ENCODE measurements at regions not wholly inside any gene's neighbourhood (a gene's known extent, or its start where the extent isn't known, plus 50 kb on each side); places are given as distances from the start of the nearest gene placed in this dataset.

- Mint-ChIP-seq H3K36me3 (ENCODE audit: insufficient read depth in 1 of 3, low read depth in 3 of 3) (peaks cover 1 to 6% (median 5%) of the 10 kb centered on the region in 3 experiments; a peak in 6 of 7 replicates), H3K27ac (no peak overlapping the region; a peak in 1 of 7 replicates), H3K27me3 (ENCODE audit: low read depth) (peaks cover 3% of the 10 kb centered on the region), H3K9me3 (peaks cover 5 to 7% of the 10 kb centered on the region in 2 experiments; a peak in 3 of 5 replicates), H3K4me1 (peaks cover 21 to 30% of the 10 kb centered on the region in 2 experiments), H3K4me3 (no peak overlapping the region; a peak in 1 of 5 replicates)
- H3K56ac ChIP-seq (ENCODE audit: insufficient read length, low read depth, low read length) = no peak overlapping the region
- no peak overlapping the region for H3K4ac ChIP-seq (ENCODE audit: low read depth, low read length)
- H3K27ac ChIP-seq (ENCODE audit: insufficient read length, low read depth, low read length) = no peak overlapping the region
- H4K8ac ChIP-seq (replicated peaks; ENCODE audit: insufficient read length, low read depth, low read length) = no peak overlapping the region
- H3K4me2 ChIP-seq (ENCODE audit: insufficient read depth, insufficient read length, low read length) = no peak overlapping the region
- no peaks in the 10 kb centered on the region for H3K23me2 ChIP-seq (ENCODE audit: insufficient read length, low read depth, low read length, poor library complexity, severe bottlenecking)
- H2BK120ac ChIP-seq (ENCODE audit: low read depth, low read length, poor library complexity, severe bottlenecking) = no peak overlapping the region
- no peak overlapping the region for H2BK20ac ChIP-seq (ENCODE audit: low read depth, low read length, poor library complexity, severe bottlenecking)
- H3K79me1 ChIP-seq (ENCODE audit: insufficient read depth, low read depth, low read length, poor library complexity, severe bottlenecking) = no peaks in the 10 kb centered on the region
- H3K79me2 ChIP-seq (ENCODE audit: insufficient read depth, low read length) = no peaks in the 10 kb centered on the region
- H2BK15ac ChIP-seq (ENCODE audit: low read depth, low read length) = no peak overlapping the region
- H2AK5ac ChIP-seq (ENCODE audit: insufficient read length, low read length) = no peak overlapping the region
- H3K27me3 ChIP-seq (ENCODE audit: insufficient read depth, low read length) = no peaks in the 10 kb centered on the region
- H3K9ac ChIP-seq (ENCODE audit: extremely low read depth, insufficient read length, low read length) = no peak overlapping the region
- no peaks in the 10 kb centered on the region for H4K20me1 ChIP-seq (ENCODE audit: control insufficient read depth, insufficient read depth, insufficient read length)
- no peak overlapping the region for H4K5ac ChIP-seq (ENCODE audit: insufficient read length, low read depth, low read length)
- H3T11ph ChIP-seq (ENCODE audit: low read length) = no peak overlapping the region
- peaks cover 3% of the 10 kb centered on the region for H3K4me1 ChIP-seq (ENCODE audit: insufficient read depth, low read length)
- H2BK12ac ChIP-seq (ENCODE audit: insufficient read length, low read depth, low read length) = no peak overlapping the region
- H2AFZ ChIP-seq (ENCODE audit: low read length) = no peak overlapping the region
- TF ChIP-seq, protein P1, sequence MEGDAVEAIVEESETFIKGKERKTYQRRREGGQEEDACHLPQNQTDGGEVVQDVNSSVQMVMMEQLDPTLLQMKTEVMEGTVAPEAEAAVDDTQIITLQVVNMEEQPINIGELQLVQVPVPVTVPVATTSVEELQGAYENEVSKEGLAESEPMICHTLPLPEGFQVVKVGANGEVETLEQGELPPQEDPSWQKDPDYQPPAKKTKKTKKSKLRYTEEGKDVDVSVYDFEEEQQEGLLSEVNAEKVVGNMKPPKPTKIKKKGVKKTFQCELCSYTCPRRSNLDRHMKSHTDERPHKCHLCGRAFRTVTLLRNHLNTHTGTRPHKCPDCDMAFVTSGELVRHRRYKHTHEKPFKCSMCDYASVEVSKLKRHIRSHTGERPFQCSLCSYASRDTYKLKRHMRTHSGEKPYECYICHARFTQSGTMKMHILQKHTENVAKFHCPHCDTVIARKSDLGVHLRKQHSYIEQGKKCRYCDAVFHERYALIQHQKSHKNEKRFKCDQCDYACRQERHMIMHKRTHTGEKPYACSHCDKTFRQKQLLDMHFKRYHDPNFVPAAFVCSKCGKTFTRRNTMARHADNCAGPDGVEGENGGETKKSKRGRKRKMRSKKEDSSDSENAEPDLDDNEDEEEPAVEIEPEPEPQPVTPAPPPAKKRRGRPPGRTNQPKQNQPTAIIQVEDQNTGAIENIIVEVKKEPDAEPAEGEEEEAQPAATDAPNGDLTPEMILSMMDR (conservative IDR thresholded peaks at IDR 0.05) = no peak
- no CpG with 5 or more reads among the region's 5 CpGs for WGBS (ENCODE audit: extremely low coverage, insufficient read length, low lambda C conversion rate)
- no peak overlapping the region for H3K23ac ChIP-seq (ENCODE audit: insufficient read length, low read depth, low read length)
- DNase-seq = peak; percentile 48
- no peak overlapping the region for H3K14ac ChIP-seq (ENCODE audit: insufficient read depth, low read length)
- H3K9me3 ChIP-seq (ENCODE audit: control insufficient read depth, low read depth, low read length) = no peaks in the 10 kb centered on the region
- H2BK5ac ChIP-seq (ENCODE audit: insufficient read length, low read length) = no peak overlapping the region
- H3K18ac ChIP-seq (ENCODE audit: insufficient read length, low read depth, low read length) = no peak overlapping the region
- H4K91ac ChIP-seq (ENCODE audit: insufficient read length, low read depth, low read length) = no peak overlapping the region
Measured at GRCh38 chr10:123379156-123379555, 225.0 kb downstream of the BUB3 start.

Measured in H9 (cell line).